C4-2B (cell line): ENCODE measurements at regions not wholly inside any gene's neighbourhood (a gene's known extent, or its start where the extent isn't known, plus 50 kb on each side); places are given as distances from the start of the nearest gene placed in this dataset.

Experiments
- CTCF ChIP-seq: fragments of 450-650 bp; conservative IDR thresholded peaks from 2 replicates; pipeline ENCODE4 v1.5.1; 2017; ENCODE audit warnings: mild to moderate bottlenecking
- ZFX ChIP-seq: fragments of 450-650 bp; IDR thresholded peaks from 2 replicates; pipeline ENCODE4 v1.6.1; 2017

- TF ChIP-seq CTCF (no peak), ZFX (no peak)
Observed at GRCh38 chr13:73242515-73243015, 183.8 kb downstream of the KLF5 start.
